SK-N-SH (cell line): ENCODE measurements at regions not wholly inside any gene's neighbourhood (a gene's known extent, or its start where the extent isn't known, plus 50 kb on each side); places are given as distances from the start of the nearest gene placed in this dataset.

Source experiments
- EP300 ChIP-seq, 2 experiments: IDR thresholded peaks; 2 replicates each; pipeline versions ENCODE4 v1.4.0 to v1.6.1; 2012; ENCODE audit warnings: borderline replicate concordance in 1 of 2, low read depth in 1 of 2, low read length in 1 of 2
- EZH2phosphoT487 ChIP-seq: fragments of 200-600 bp; sonication (generic); IDR thresholded peaks from 2 replicates; pipeline ENCODE4 v1.6.1; 2017; ENCODE audit warnings: low read depth, mixed run types, mild to moderate bottlenecking, antibody characterized with exemption, moderate library complexity, borderline replicate concordance
- JUND ChIP-seq: IDR thresholded peaks from 2 replicates; pipeline ENCODE4 v1.4.0; 2012
- MXI1 ChIP-seq: IDR thresholded peaks from 2 replicates; pipeline ENCODE4 v1.6.1; 2012; ENCODE audit warnings: mild to moderate bottlenecking, low read depth, low read length, improper control_type of control experiment
- POLR2AphosphoS5 ChIP-seq: IDR thresholded peaks from 2 replicates; pipeline ENCODE4 v1.6.1; 2012; ENCODE audit warnings: low read depth, low read length
- RAD21 ChIP-seq: IDR thresholded peaks from 2 replicates; pipeline ENCODE4 v1.6.1; 2012; ENCODE audit warnings: mild to moderate bottlenecking, low read length
- SIN3A ChIP-seq: IDR thresholded peaks from 2 replicates; pipeline ENCODE4 v1.6.1; 2012; ENCODE audit warnings: low read depth, mild to moderate bottlenecking, low read length, moderate library complexity, borderline replicate concordance
- SMC3 ChIP-seq: IDR thresholded peaks from 2 replicates; pipeline ENCODE4 v1.6.1; 2012; ENCODE audit warnings: low read depth, low read length, improper control_type of control experiment
- USF1 ChIP-seq: IDR thresholded peaks from 2 replicates; pipeline ENCODE4 v1.4.0; 2012; ENCODE audit warnings: low read depth, borderline replicate concordance
- TF ChIP-seq, protein P1 (sequence below): fragments of 200-600 bp; sonication (generic); IDR thresholded peaks from 2 replicates; pipeline ENCODE4 v1.6.1; 2017; ENCODE audit warnings: antibody characterized with exemption, mild to moderate bottlenecking, moderate library complexity
- TF ChIP-seq, protein P2 (sequence below): IDR thresholded peaks from 2 replicates; pipeline ENCODE4 v1.4.0; 2012; ENCODE audit warnings: low read depth

- TF ChIP-seq RAD21 (peak; percentile 39), EP300 (IDR thresholded peaks at IDR 0.05; ENCODE audit: borderline replicate concordance in 1 of 2, low read depth in 1 of 2, low read length in 1 of 2) (no peak), SMC3 (no peak), POLR2AphosphoS5 (no peak), EZH2phosphoT487 (no peak), USF1 (no peak), SIN3A (no peak), JUND (no peak), MXI1 (no peak)
- TF ChIP-seq, protein P1, sequence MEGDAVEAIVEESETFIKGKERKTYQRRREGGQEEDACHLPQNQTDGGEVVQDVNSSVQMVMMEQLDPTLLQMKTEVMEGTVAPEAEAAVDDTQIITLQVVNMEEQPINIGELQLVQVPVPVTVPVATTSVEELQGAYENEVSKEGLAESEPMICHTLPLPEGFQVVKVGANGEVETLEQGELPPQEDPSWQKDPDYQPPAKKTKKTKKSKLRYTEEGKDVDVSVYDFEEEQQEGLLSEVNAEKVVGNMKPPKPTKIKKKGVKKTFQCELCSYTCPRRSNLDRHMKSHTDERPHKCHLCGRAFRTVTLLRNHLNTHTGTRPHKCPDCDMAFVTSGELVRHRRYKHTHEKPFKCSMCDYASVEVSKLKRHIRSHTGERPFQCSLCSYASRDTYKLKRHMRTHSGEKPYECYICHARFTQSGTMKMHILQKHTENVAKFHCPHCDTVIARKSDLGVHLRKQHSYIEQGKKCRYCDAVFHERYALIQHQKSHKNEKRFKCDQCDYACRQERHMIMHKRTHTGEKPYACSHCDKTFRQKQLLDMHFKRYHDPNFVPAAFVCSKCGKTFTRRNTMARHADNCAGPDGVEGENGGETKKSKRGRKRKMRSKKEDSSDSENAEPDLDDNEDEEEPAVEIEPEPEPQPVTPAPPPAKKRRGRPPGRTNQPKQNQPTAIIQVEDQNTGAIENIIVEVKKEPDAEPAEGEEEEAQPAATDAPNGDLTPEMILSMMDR, result no peak
- TF ChIP-seq, protein P2, sequence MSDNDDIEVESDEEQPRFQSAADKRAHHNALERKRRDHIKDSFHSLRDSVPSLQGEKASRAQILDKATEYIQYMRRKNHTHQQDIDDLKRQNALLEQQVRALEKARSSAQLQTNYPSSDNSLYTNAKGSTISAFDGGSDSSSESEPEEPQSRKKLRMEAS, result no peak
Measured at GRCh38 chr2:234635284-234635683, 138.4 kb upstream of the ARL4C start.
